Astrocyte (in vitro differentiated cells and primary cell): ENCODE measurements at regions not wholly inside any gene's neighbourhood (a gene's known extent, or its start where the extent isn't known, plus 50 kb on each side); places are given as distances from the start of the nearest gene placed in this dataset.

ENCODE experiments used
- DNase-seq: peaks from one replicate; pipeline ENCODE4 v3.0.0-alpha.2; 2010; ENCODE audit warnings: low read depth
- FAIRE-seq: peaks from 2 replicates; lab custom pipeline; 2011; peaks lifted over from hg19 to GRCh38; lab: Jason Lieb, UNC
- H2AFZ ChIP-seq: 2 replicates; pipeline ENCODE4 v1.6.0; 2012; ENCODE audit warnings: low read depth, low read length, inconsistent platforms
- H3K27ac ChIP-seq: 2 replicates; pipeline ENCODE4 v1.5.1; 2011; ENCODE audit warnings: low read depth, low read length, inconsistent platforms
- H3K27me3 ChIP-seq: 2 replicates; pipeline ENCODE4 v1.6.0; 2011; ENCODE audit warnings: low read length, inconsistent platforms; ENCODE audit not compliant: insufficient read depth
- H3K36me3 ChIP-seq: 2 replicates; pipeline ENCODE4 v1.5.1; 2011; ENCODE audit warnings: low read length, inconsistent platforms; ENCODE audit not compliant: insufficient read depth
- H3K4me1 ChIP-seq: 2 replicates; pipeline ENCODE4 v1.5.1; 2011; ENCODE audit warnings: low read length, inconsistent platforms; ENCODE audit not compliant: insufficient read depth
- H3K4me2 ChIP-seq: 2 replicates; pipeline ENCODE4 v1.6.0; 2012; ENCODE audit warnings: low read length, inconsistent platforms
- H3K4me3 ChIP-seq: 2 replicates; pipeline ENCODE4 v1.5.1; 2011; ENCODE audit warnings: low read depth, mild to moderate bottlenecking, low read length, inconsistent platforms; ENCODE audit not compliant: insufficient read depth
- H3K79me2 ChIP-seq: 2 replicates; pipeline ENCODE4 v1.6.0; 2012; ENCODE audit warnings: mild to moderate bottlenecking, low read length, inconsistent platforms; ENCODE audit not compliant: insufficient read depth
- H3K9ac ChIP-seq: 2 replicates; pipeline ENCODE4 v1.6.0; 2012; ENCODE audit warnings: mild to moderate bottlenecking, low read length, inconsistent platforms
- H3K9me3 ChIP-seq: 2 replicates; pipeline ENCODE4 v1.5.1; 2012; ENCODE audit warnings: low read depth, mild to moderate bottlenecking, low read length, inconsistent platforms; ENCODE audit not compliant: insufficient read depth
- H4K20me1 ChIP-seq: 2 replicates; pipeline ENCODE4 v1.6.0; 2012; ENCODE audit warnings: low read length, inconsistent platforms; ENCODE audit not compliant: insufficient read depth
- H3K27ac Mint-ChIP-seq: one replicate; pipeline ENCODE4 v1.8.0; 2021; ENCODE audit warnings: mild to moderate bottlenecking, mixed read lengths; ENCODE audit not compliant: unreplicated experiment
- H3K27me3 Mint-ChIP-seq: one replicate; pipeline ENCODE4 v1.8.0; 2021; ENCODE audit warnings: low read depth, mixed read lengths; ENCODE audit not compliant: unreplicated experiment
- H3K36me3 Mint-ChIP-seq: one replicate; pipeline ENCODE4 v1.8.0; 2021; ENCODE audit warnings: low read depth, mixed read lengths; ENCODE audit not compliant: unreplicated experiment
- H3K4me1 Mint-ChIP-seq: one replicate; pipeline ENCODE4 v1.8.0; 2021; ENCODE audit warnings: low read depth, mixed read lengths; ENCODE audit not compliant: unreplicated experiment
- H3K4me3 Mint-ChIP-seq: one replicate; pipeline ENCODE4 v1.8.0; 2021; ENCODE audit warnings: mild to moderate bottlenecking, moderate library complexity, mixed read lengths; ENCODE audit not compliant: unreplicated experiment
- H3K9me3 Mint-ChIP-seq: one replicate; pipeline ENCODE4 v1.8.0; 2021; ENCODE audit warnings: mild to moderate bottlenecking, mixed read lengths; ENCODE audit not compliant: unreplicated experiment
- CTCF ChIP-seq: IDR thresholded peaks from 2 replicates; pipeline ENCODE4 v1.5.1; 2011; ENCODE audit warnings: low read depth, mild to moderate bottlenecking, inconsistent platforms, low read length, moderate library complexity; ENCODE audit not compliant: insufficient read depth
- EZH2 ChIP-seq: IDR thresholded peaks from 2 replicates; pipeline ENCODE4 v1.6.1; 2012; ENCODE audit warnings: mild to moderate bottlenecking, low read length, inconsistent platforms; ENCODE audit not compliant: insufficient read depth

- H3K36me3 Mint-ChIP-seq = no peaks in the 10 kb centered on the region
- Histone ChIP-seq H2AFZ (no peak overlapping the region), H3K9me3 (no peaks in the 10 kb centered on the region), H3K4me3 (no peak overlapping the region), H3K27ac (no peak overlapping the region), H3K9ac (no peak overlapping the region), H3K79me2 (no peaks in the 10 kb centered on the region), H3K27me3 (peaks cover 6% of the 10 kb centered on the region), H3K36me3 (no peaks in the 10 kb centered on the region), H3K4me1 (peaks cover 16% of the 10 kb centered on the region), H4K20me1 (no peaks in the 10 kb centered on the region), H3K4me2 (no peak overlapping the region)
- H3K27ac Mint-ChIP-seq = peak overlapping the region; percentile 63
- TF ChIP-seq CTCF (no peak), EZH2 (no peak)
- FAIRE-seq (no peak), DNase-seq (no peak)
- H3K9me3 Mint-ChIP-seq = no peaks in the 10 kb centered on the region
- peaks cover 13% of the 10 kb centered on the region for H3K27me3 Mint-ChIP-seq
- H3K4me1 Mint-ChIP-seq = peaks cover 9% of the 10 kb centered on the region
- H3K4me3 Mint-ChIP-seq = no peak overlapping the region
These were observed 119.1 kb downstream of the WT1 start for GRCh38 chr11:32316232-32316631.

GRCh38 chr11:32316858-32317642 lies 118.3 kb downstream of the WT1 start:
- Histone ChIP-seq H3K27me3 (peaks cover 6% of the 10 kb centered on the region), H3K27ac (no peak overlapping the region), H3K4me3 (no peak overlapping the region), H2AFZ (no peak overlapping the region), H4K20me1 (no peaks in the 10 kb centered on the region), H3K4me2 (no peak overlapping the region), H3K36me3 (no peaks in the 10 kb centered on the region), H3K9me3 (no peaks in the 10 kb centered on the region), H3K4me1 (peaks cover 10% of the 10 kb centered on the region), H3K9ac (no peak overlapping the region), H3K79me2 (no peaks in the 10 kb centered on the region)
- peaks cover 13% of the 10 kb centered on the region for H3K27me3 Mint-ChIP-seq
- DNase-seq (peak; percentile 34), FAIRE-seq (no peak)
- H3K27ac Mint-ChIP-seq = no peak overlapping the region
- no peaks in the 10 kb centered on the region for H3K9me3 Mint-ChIP-seq
- H3K4me1 Mint-ChIP-seq = peaks cover 9% of the 10 kb centered on the region
- H3K36me3 Mint-ChIP-seq = no peaks in the 10 kb centered on the region
- TF ChIP-seq CTCF = no peak
- no peak for TF ChIP-seq EZH2
- H3K4me3 Mint-ChIP-seq = no peak overlapping the region

- H3K27ac ChIP-seq = no peak overlapping the region
- Mint-ChIP-seq H3K4me1 (peaks cover 9% of the 10 kb centered on the region), H3K27ac (no peak overlapping the region)
These were observed 117.7 kb downstream of the WT1 start for GRCh38 chr11:32317643-32318042.

More at GRCh38 chr11:32317643-32318042, 117.7 kb downstream of the WT1 start:
- H3K4me2 ChIP-seq = no peak overlapping the region
- TF ChIP-seq CTCF (no peak), EZH2 (no peak)
- peaks cover 6% of the 10 kb centered on the region for H3K27me3 ChIP-seq
- no peak overlapping the region for H3K4me3 Mint-ChIP-seq
- H3K36me3 ChIP-seq = no peaks in the 10 kb centered on the region
- H4K20me1 ChIP-seq = no peaks in the 10 kb centered on the region
- H3K36me3 Mint-ChIP-seq = no peaks in the 10 kb centered on the region
- no peak overlapping the region for H2AFZ ChIP-seq
- FAIRE-seq (no peak), DNase-seq (no peak)
- H3K9ac ChIP-seq = no peak overlapping the region
- no peak overlapping the region for H3K4me3 ChIP-seq
- no peaks in the 10 kb centered on the region for H3K9me3 Mint-ChIP-seq
- peaks cover 13% of the 10 kb centered on the region for H3K27me3 Mint-ChIP-seq
- H3K79me2 ChIP-seq = no peaks in the 10 kb centered on the region
- H3K4me1 ChIP-seq = peaks cover 8% of the 10 kb centered on the region
- H3K9me3 ChIP-seq = no peaks in the 10 kb centered on the region
